ENCODE measurements at regions not wholly inside any gene's neighbourhood (a gene's known extent, or its start where the extent isn't known, plus 50 kb on each side); places are given as distances from the start of the nearest gene placed in this dataset.

- no peaks in the 10 kb centered on the region for H3K36me3 ChIP-seq (ENCODE audit: control insufficient read depth in 2 of 2, extremely low read depth in 1 of 2, insufficient read depth in 2 of 2, low read length in 2 of 2)
- no TSS peak for BruUV-seq (replicated peaks)
- H3K27ac ChIP-seq (ENCODE audit: insufficient read depth, low read depth, low read length): no peak overlapping the region
- TF ChIP-seq CTCF (IDR thresholded peaks at IDR 0.05; ENCODE audit: extremely low read depth in 1 of 2, insufficient read depth in 1 of 2, low read depth in 1 of 2, low read length in 2 of 2) (no peak), POLR2AphosphoS5 (IDR thresholded peaks at IDR 0.05; ENCODE audit: insufficient read depth, low read depth, low read length) (no peak), FOS (IDR thresholded peaks at IDR 0.05; ENCODE audit: borderline replicate concordance, insufficient read depth, low read length) (no peak), MYC (IDR thresholded peaks at IDR 0.05; ENCODE audit: low read depth, low read length) (no peak), MAX (IDR thresholded peaks at IDR 0.05; ENCODE audit: insufficient read depth, insufficient read length) (no peak), POLR2A (IDR thresholded peaks at IDR 0.05; ENCODE audit: low read depth, low read length) (no peak), GATA2 (IDR thresholded peaks at IDR 0.05; ENCODE audit: insufficient read depth, insufficient read length, low read depth, low read length) (no peak)
- no peaks in the 10 kb centered on the region for H3K9me3 ChIP-seq (replicated peaks; ENCODE audit: control insufficient read depth, insufficient read depth, low read length)
- POLR2A ChIA-PET: no interaction called here
- H3K4me3 ChIP-seq (replicated peaks in 1 of 3; ENCODE audit: insufficient read depth in 1 of 3, low read depth in 1 of 3, low read length in 3 of 3): no peak overlapping the region
- CTCF ChIA-PET: no interaction called here
- DNase-seq (ENCODE audit: low read depth, low spot score): no peak
- no peaks in the 10 kb centered on the region for H3K27me3 ChIP-seq (ENCODE audit: control insufficient read depth in 2 of 2, insufficient read depth in 2 of 2, low read length in 2 of 2)
- H3K4me1 ChIP-seq (ENCODE audit: control insufficient read depth, extremely low read depth, insufficient read depth, low read length): no peaks in the 10 kb centered on the region
- dilution Hi-C loops (cut with MboI; ENCODE audit: extremely low pct_ligation_motif_present, low sequenced_read_pairs): no loop called here
- intact Hi-C loops (cut with micrococcal nuclease): no loop called here
- no peak overlapping the region for H2AFZ ChIP-seq (ENCODE audit: low read depth, low read length)
- no peaks in the 10 kb centered on the region for H3K9me1 ChIP-seq (replicated peaks; ENCODE audit: control insufficient read depth, extremely low read depth, insufficient read depth, low read length)
- no peaks in the 10 kb centered on the region for H4K20me1 ChIP-seq (replicated peaks; ENCODE audit: control insufficient read depth, extremely low read depth, insufficient read depth, low read length)
- FAIRE-seq: no peak
- H3K9ac ChIP-seq (replicated peaks; ENCODE audit: extremely low read depth, insufficient read depth, low read length): no peak overlapping the region
- no peak overlapping the region for H3K4me2 ChIP-seq (ENCODE audit: insufficient read depth, low read length)
- no peaks in the 10 kb centered on the region for H3K79me2 ChIP-seq (ENCODE audit: control insufficient read depth, insufficient read depth, low read length)
Observed at GRCh38 chr1:185610954-185611353, 123.2 kb upstream of the HMCN1 start.

Measured in endothelial cell of umbilical vein (primary cell).